ENCODE measurements at regions not wholly inside any gene's neighbourhood (a gene's known extent, or its start where the extent isn't known, plus 50 kb on each side); places are given as distances from the start of the nearest gene placed in this dataset.

GRCh38 chr19:32253683-32254508 is 91.5 kb upstream of the ZNF507 start:
- no peak for DNase-seq (ENCODE audit: low read depth)
- H3K4me3 ChIP-seq (ENCODE audit: low read depth, low read length): no peak overlapping the region
- TF ChIP-seq CTCF (IDR thresholded peaks at IDR 0.05; ENCODE audit: insufficient read depth, low read length): no peak

GRCh38 chr19:32254509-32254890 is 90.9 kb upstream of the ZNF507 start:
- no peak overlapping the region for H3K4me3 ChIP-seq (ENCODE audit: low read depth, low read length)
- DNase-seq (ENCODE audit: low read depth): no peak
- TF ChIP-seq CTCF (IDR thresholded peaks at IDR 0.05; ENCODE audit: insufficient read depth, low read length): no peak

- H3K4me3 ChIP-seq (ENCODE audit: low read depth, low read length): no peak overlapping the region
- DNase-seq (ENCODE audit: low read depth): no peak
- TF ChIP-seq CTCF (IDR thresholded peaks at IDR 0.05; ENCODE audit: insufficient read depth, low read length): no peak
Measured at GRCh38 chr19:32255536-32256295, 89.7 kb upstream of the ZNF507 start.

DNA sequence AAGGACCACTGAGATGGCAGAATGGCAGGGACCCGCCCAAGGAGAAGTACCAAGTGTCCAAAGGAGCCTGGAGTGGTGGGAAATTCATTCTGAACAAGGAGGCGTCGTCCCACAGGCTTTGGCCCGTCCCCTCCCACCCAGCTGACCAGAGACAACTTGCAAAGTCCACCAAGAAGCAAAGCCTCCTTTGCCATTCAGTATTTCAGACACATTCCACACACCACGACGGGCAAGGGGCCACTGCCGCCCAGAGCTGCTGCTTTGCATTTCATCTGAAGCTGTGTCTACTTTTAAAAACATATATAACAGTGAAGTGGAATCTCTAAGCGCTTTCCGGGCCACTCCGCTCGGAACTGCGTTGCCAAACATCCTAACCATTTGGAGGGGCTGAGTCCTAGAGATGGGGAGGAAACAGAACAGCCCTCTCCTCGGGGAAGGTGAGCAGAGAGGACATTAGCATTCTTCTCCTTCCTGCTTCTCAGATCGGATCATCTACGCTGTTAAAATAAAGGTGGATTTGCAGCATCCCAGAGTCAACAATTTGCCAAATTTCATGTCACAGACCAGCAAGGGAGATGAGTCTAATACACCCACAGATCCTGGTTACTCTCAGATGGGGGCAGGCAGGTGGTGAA is 89.0 kb upstream of the ZNF507 start:
- DNase-seq (ENCODE audit: low read depth): no peak
- H3K4me3 ChIP-seq (ENCODE audit: low read depth, low read length): no peak overlapping the region
- TF ChIP-seq CTCF (IDR thresholded peaks at IDR 0.05; ENCODE audit: insufficient read depth, low read length): no peak

- TF ChIP-seq CTCF (IDR thresholded peaks at IDR 0.05; ENCODE audit: insufficient read depth, low read length): no peak
- H3K4me3 ChIP-seq (ENCODE audit: low read depth, low read length): no peak overlapping the region
- DNase-seq (ENCODE audit: low read depth): no peak
Measured at GRCh38 chr19:32257326-32258073, 87.9 kb upstream of the ZNF507 start.

- TF ChIP-seq CTCF (IDR thresholded peaks at IDR 0.05; ENCODE audit: insufficient read depth, low read length): no peak
- no peak for DNase-seq (ENCODE audit: low read depth)
- no peak overlapping the region for H3K4me3 ChIP-seq (ENCODE audit: low read depth, low read length)
Measured at GRCh38 chr19:32258167-32258566, 87.2 kb upstream of the ZNF507 start.
